ENCODE measurements at regions not wholly inside any gene's neighbourhood (a gene's known extent, or its start where the extent isn't known, plus 50 kb on each side); places are given as distances from the start of the nearest gene placed in this dataset.

- no peak for DNase-seq
- Histone ChIP-seq H3K79me2 (ENCODE audit: low read length) (no peaks in the 10 kb centered on the region), H3K4me1 (ENCODE audit: low read length) (no peaks in the 10 kb centered on the region), H3K36me3 (ENCODE audit: insufficient read depth, low read length) (no peaks in the 10 kb centered on the region), H4K20me1 (ENCODE audit: insufficient read depth, low read depth, low read length) (no peaks in the 10 kb centered on the region), H3K27me3 (ENCODE audit: low read length) (no peaks in the 10 kb centered on the region), H2AFZ (ENCODE audit: low read length) (no peak overlapping the region), H3K9ac (ENCODE audit: low read length) (no peak overlapping the region), H3K9me2 (replicated peaks; ENCODE audit: insufficient read depth, low read length) (no peaks in the 10 kb centered on the region), H3K4me3 (ENCODE audit: low read length) (no peak overlapping the region), H3K9me3 (ENCODE audit: low read length) (peaks cover 20% of the 10 kb centered on the region), H3K4me2 (ENCODE audit: low read depth, low read length, poor library complexity, severe bottlenecking) (no peak overlapping the region), H3K27ac (ENCODE audit: low read length) (no peak overlapping the region)
Observed at GRCh38 chr1:80825067-80825466, 975.7 kb upstream of the ADGRL2 start.

GRCh38 chr1:80818211-80818610, 982.5 kb upstream of the ADGRL2 start:
- Histone ChIP-seq H3K27me3 (ENCODE audit: low read length) (no peaks in the 10 kb centered on the region), H3K36me3 (ENCODE audit: insufficient read depth, low read length) (no peaks in the 10 kb centered on the region), H3K4me3 (ENCODE audit: low read length) (no peak overlapping the region), H3K4me1 (ENCODE audit: low read length) (no peaks in the 10 kb centered on the region), H3K9ac (ENCODE audit: low read length) (no peak overlapping the region), H3K27ac (ENCODE audit: low read length) (no peak overlapping the region), H2AFZ (ENCODE audit: low read length) (no peak overlapping the region), H4K20me1 (ENCODE audit: insufficient read depth, low read depth, low read length) (no peaks in the 10 kb centered on the region), H3K9me2 (replicated peaks; ENCODE audit: insufficient read depth, low read length) (no peaks in the 10 kb centered on the region), H3K4me2 (ENCODE audit: low read depth, low read length, poor library complexity, severe bottlenecking) (no peak overlapping the region), H3K79me2 (ENCODE audit: low read length) (no peaks in the 10 kb centered on the region), H3K9me3 (ENCODE audit: low read length) (peaks cover 29% of the 10 kb centered on the region)
- DNase-seq, result no peak

- H3K9me3 ChIP-seq (ENCODE audit: low read length), result peaks cover 27% of the 10 kb centered on the region
- H2AFZ ChIP-seq (ENCODE audit: low read length), result no peak overlapping the region
Observed at GRCh38 chr1:80807981-80808380, 992.8 kb upstream of the ADGRL2 start.

GRCh38 chr1:80806431-80806830, 994.3 kb upstream of the ADGRL2 start:
- no peak overlapping the region for H2AFZ ChIP-seq (ENCODE audit: low read length)
- no peak for DNase-seq
- peaks cover 32% of the 10 kb centered on the region for H3K9me3 ChIP-seq (ENCODE audit: low read length)

More at GRCh38 chr1:80807981-80808380, 992.8 kb upstream of the ADGRL2 start:
- Histone ChIP-seq H3K36me3 (ENCODE audit: insufficient read depth, low read length) (no peaks in the 10 kb centered on the region), H3K4me3 (ENCODE audit: low read length) (no peak overlapping the region), H3K27ac (ENCODE audit: low read length) (no peak overlapping the region), H3K79me2 (ENCODE audit: low read length) (no peaks in the 10 kb centered on the region), H3K4me2 (ENCODE audit: low read depth, low read length, poor library complexity, severe bottlenecking) (no peak overlapping the region), H3K9me2 (replicated peaks; ENCODE audit: insufficient read depth, low read length) (no peaks in the 10 kb centered on the region), H4K20me1 (ENCODE audit: insufficient read depth, low read depth, low read length) (no peaks in the 10 kb centered on the region), H3K9ac (ENCODE audit: low read length) (no peak overlapping the region), H3K4me1 (ENCODE audit: low read length) (no peaks in the 10 kb centered on the region), H3K27me3 (ENCODE audit: low read length) (no peaks in the 10 kb centered on the region)
- DNase-seq, result no peak

GRCh38 chr1:80801695-80802094, 999.0 kb upstream of the ADGRL2 start:
- Histone ChIP-seq H3K36me3 (ENCODE audit: insufficient read depth, low read length) (no peaks in the 10 kb centered on the region), H3K27me3 (ENCODE audit: low read length) (no peaks in the 10 kb centered on the region), H4K20me1 (ENCODE audit: insufficient read depth, low read depth, low read length) (no peaks in the 10 kb centered on the region), H3K9me2 (replicated peaks; ENCODE audit: insufficient read depth, low read length) (no peaks in the 10 kb centered on the region), H3K9me3 (ENCODE audit: low read length) (peaks cover 19% of the 10 kb centered on the region; the same call in 1 of the 2 replicates), H2AFZ (ENCODE audit: low read length) (no peak overlapping the region), H3K9ac (ENCODE audit: low read length) (no peak overlapping the region), H3K4me1 (ENCODE audit: low read length) (no peaks in the 10 kb centered on the region), H3K27ac (ENCODE audit: low read length) (no peak overlapping the region), H3K4me3 (ENCODE audit: low read length) (no peak overlapping the region), H3K79me2 (ENCODE audit: low read length) (no peaks in the 10 kb centered on the region), H3K4me2 (ENCODE audit: low read depth, low read length, poor library complexity, severe bottlenecking) (no peak overlapping the region)
- DNase-seq, result no peak

More at GRCh38 chr1:80806431-80806830, 994.3 kb upstream of the ADGRL2 start:
- Histone ChIP-seq H3K4me3 (ENCODE audit: low read length) (no peak overlapping the region), H3K27ac (ENCODE audit: low read length) (no peak overlapping the region), H4K20me1 (ENCODE audit: insufficient read depth, low read depth, low read length) (no peaks in the 10 kb centered on the region), H3K4me1 (ENCODE audit: low read length) (no peaks in the 10 kb centered on the region), H3K79me2 (ENCODE audit: low read length) (no peaks in the 10 kb centered on the region), H3K9me2 (replicated peaks; ENCODE audit: insufficient read depth, low read length) (no peaks in the 10 kb centered on the region), H3K9ac (ENCODE audit: low read length) (no peak overlapping the region), H3K36me3 (ENCODE audit: insufficient read depth, low read length) (no peaks in the 10 kb centered on the region), H3K27me3 (ENCODE audit: low read length) (no peaks in the 10 kb centered on the region), H3K4me2 (ENCODE audit: low read depth, low read length, poor library complexity, severe bottlenecking) (no peak overlapping the region)

GRCh38 chr1:80799457-80799856, 1001.3 kb upstream of the ADGRL2 start:
- DNase-seq, result no peak
- Histone ChIP-seq H3K4me3 (ENCODE audit: low read length) (no peak overlapping the region), H3K9ac (ENCODE audit: low read length) (no peak overlapping the region), H3K4me1 (ENCODE audit: low read length) (no peaks in the 10 kb centered on the region), H3K9me3 (ENCODE audit: low read length) (peaks cover 20% of the 10 kb centered on the region; the same call in 1 of the 2 replicates), H2AFZ (ENCODE audit: low read length) (no peak overlapping the region), H3K27me3 (ENCODE audit: low read length) (no peaks in the 10 kb centered on the region), H3K36me3 (ENCODE audit: insufficient read depth, low read length) (no peaks in the 10 kb centered on the region), H3K79me2 (ENCODE audit: low read length) (no peaks in the 10 kb centered on the region), H3K9me2 (replicated peaks; ENCODE audit: insufficient read depth, low read length) (no peaks in the 10 kb centered on the region), H3K4me2 (ENCODE audit: low read depth, low read length, poor library complexity, severe bottlenecking) (no peak overlapping the region), H4K20me1 (ENCODE audit: insufficient read depth, low read depth, low read length) (no peaks in the 10 kb centered on the region), H3K27ac (ENCODE audit: low read length) (no peak overlapping the region)

GRCh38 chr1:80779275-80779674, 1021.5 kb upstream of the ADGRL2 start:
- Histone ChIP-seq H3K9me2 (replicated peaks; ENCODE audit: insufficient read depth, low read length) (no peaks in the 10 kb centered on the region), H4K20me1 (ENCODE audit: insufficient read depth, low read depth, low read length) (no peaks in the 10 kb centered on the region), H3K27ac (ENCODE audit: low read length) (no peak overlapping the region), H2AFZ (ENCODE audit: low read length) (no peak overlapping the region), H3K9me3 (ENCODE audit: low read length) (peaks cover 44% of the 10 kb centered on the region), H3K4me3 (ENCODE audit: low read length) (no peak overlapping the region), H3K9ac (ENCODE audit: low read length) (no peak overlapping the region), H3K4me2 (ENCODE audit: low read depth, low read length, poor library complexity, severe bottlenecking) (no peak overlapping the region), H3K79me2 (ENCODE audit: low read length) (no peaks in the 10 kb centered on the region), H3K27me3 (ENCODE audit: low read length) (no peaks in the 10 kb centered on the region), H3K4me1 (ENCODE audit: low read length) (no peaks in the 10 kb centered on the region), H3K36me3 (ENCODE audit: insufficient read depth, low read length) (no peaks in the 10 kb centered on the region)
- DNase-seq, result no peak

- Histone ChIP-seq H3K79me2 (ENCODE audit: low read length) (no peaks in the 10 kb centered on the region), H2AFZ (ENCODE audit: low read length) (no peak overlapping the region), H3K9me3 (ENCODE audit: low read length) (peaks cover 45% of the 10 kb centered on the region), H3K9ac (ENCODE audit: low read length) (no peak overlapping the region), H3K36me3 (ENCODE audit: insufficient read depth, low read length) (no peaks in the 10 kb centered on the region), H3K27ac (ENCODE audit: low read length) (no peak overlapping the region), H3K4me1 (ENCODE audit: low read length) (no peaks in the 10 kb centered on the region), H3K4me2 (ENCODE audit: low read depth, low read length, poor library complexity, severe bottlenecking) (no peak overlapping the region), H3K4me3 (ENCODE audit: low read length) (no peak overlapping the region), H3K27me3 (ENCODE audit: low read length) (no peaks in the 10 kb centered on the region), H4K20me1 (ENCODE audit: insufficient read depth, low read depth, low read length) (no peaks in the 10 kb centered on the region), H3K9me2 (replicated peaks; ENCODE audit: insufficient read depth, low read length) (no peaks in the 10 kb centered on the region)
- DNase-seq, result no peak
Observed at GRCh38 chr1:80778094-80778840, 1022.5 kb upstream of the ADGRL2 start.
